T-helper 1 cell treated with Interleukin-12 subunit alpha and Interleukin-12 subunit beta and Interleukin-4 antibody, amounts not matched to agents 30 ng/mL and 1 ng/mL, for 36 hours (primary cell): ENCODE measurements at regions not wholly inside any gene's neighbourhood (a gene's known extent, or its start where the extent isn't known, plus 50 kb on each side); places are given as distances from the start of the nearest gene placed in this dataset.

Experiments used
- intact Hi-C: fragments of 100-400 bp; cut with micrococcal nuclease; formaldehyde crosslinking; loops from one replicate; pipeline ENCODE4 v1.15.1; 2024

DNA sequence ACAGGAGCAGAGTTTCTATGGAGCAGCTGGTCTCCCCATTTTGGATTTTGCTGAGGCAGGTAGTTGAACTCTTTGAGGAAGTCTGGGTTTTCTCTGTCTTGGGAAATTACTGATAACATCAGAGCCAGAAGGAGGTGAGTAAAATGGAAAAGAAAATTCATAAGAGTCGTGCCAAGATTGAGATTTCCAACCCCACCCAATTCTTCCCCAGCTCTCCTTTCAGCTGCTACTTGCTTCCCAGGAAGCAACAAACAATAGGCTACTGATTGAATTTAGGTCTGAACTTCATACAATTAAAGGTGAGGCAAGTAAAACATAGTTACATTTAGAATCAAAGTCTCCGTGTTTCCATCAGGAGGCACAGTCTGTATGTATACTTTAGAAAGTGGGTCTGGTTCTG, 54.6 kb upstream of the EOLA2 start:
- intact Hi-C loops: no loop called here

DNA sequence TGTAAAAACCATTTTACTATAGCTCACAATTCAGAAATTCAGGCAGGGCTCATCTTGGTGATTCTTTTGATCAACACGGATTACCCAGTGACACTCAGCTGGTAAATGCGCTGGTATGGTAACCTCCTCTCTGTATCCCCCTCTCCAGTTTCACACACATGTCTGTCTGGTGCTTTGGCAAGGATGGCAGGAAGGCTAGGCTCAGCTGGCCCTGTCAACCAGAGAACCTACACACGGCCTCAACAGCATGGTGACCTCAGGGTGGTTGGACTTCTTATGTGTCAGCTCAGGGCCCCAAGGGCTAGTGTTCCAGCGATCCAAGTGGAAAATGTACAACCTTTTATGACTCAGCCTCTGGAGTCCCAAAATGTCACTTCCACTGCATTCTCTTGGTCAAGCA, 55.7 kb upstream of the EOLA2 start:
- intact Hi-C loops: no loop called here

DNA sequence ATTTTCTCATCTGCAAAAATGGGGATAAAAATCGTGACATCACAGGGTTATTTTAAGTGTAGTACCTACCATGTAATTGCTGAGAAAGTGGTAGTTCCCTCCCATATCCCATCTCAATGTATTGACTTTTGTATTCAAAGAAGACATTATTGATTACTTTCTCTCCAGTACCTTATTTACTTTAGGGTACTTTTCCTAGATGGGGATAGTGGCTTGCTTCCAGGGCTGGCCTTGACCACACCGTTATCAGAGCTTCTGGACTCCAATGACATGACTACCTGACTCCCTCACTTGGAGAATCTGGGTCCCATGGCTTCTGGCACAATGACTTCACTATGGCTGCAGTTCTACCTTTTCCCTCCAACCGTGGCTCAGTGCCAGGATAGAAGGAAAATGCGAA, 58.2 kb upstream of the EOLA2 start:
- intact Hi-C loops: no loop called here

DNA sequence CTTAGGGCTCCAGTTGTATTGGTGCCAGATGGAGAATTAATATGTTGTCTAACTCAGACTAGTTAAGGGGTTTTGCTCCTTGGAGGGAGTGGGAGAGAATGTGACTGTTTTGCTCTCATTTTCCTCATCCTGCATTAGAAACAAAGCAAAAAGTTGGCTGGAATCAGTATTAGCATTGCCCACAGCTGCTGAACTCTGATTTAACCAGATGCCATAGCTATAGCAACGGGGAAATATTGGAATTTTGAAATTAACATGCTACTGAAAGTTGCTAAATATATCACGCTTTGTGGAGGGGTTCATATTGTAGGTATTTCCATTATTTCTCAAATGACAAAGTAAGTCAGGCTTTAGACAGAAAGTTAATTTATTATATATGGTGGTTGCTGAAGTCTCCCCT, 66.7 kb upstream of the EOLA2 start:
- intact Hi-C loops: no loop called here

DNA sequence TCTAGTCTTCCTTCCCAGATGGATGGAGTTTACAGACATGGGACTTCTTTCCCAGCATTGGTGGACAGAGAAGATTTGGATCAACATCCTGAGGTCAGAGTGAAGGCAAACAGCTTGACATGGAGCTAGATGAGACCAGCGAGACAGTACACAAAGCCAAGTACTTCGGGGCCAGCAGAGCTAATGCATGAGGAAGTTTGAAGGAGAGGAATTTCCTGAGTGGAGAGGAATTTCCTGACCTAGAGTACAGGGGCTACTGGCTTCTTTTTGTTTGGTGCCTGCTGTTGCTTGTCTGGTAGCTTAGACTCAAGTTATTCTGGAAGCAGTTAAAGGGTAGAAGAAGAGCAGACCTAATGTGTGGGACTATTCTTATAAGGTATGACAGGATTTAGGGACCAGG, 69.1 kb upstream of the EOLA2 start:
- intact Hi-C loops: no loop called here

DNA sequence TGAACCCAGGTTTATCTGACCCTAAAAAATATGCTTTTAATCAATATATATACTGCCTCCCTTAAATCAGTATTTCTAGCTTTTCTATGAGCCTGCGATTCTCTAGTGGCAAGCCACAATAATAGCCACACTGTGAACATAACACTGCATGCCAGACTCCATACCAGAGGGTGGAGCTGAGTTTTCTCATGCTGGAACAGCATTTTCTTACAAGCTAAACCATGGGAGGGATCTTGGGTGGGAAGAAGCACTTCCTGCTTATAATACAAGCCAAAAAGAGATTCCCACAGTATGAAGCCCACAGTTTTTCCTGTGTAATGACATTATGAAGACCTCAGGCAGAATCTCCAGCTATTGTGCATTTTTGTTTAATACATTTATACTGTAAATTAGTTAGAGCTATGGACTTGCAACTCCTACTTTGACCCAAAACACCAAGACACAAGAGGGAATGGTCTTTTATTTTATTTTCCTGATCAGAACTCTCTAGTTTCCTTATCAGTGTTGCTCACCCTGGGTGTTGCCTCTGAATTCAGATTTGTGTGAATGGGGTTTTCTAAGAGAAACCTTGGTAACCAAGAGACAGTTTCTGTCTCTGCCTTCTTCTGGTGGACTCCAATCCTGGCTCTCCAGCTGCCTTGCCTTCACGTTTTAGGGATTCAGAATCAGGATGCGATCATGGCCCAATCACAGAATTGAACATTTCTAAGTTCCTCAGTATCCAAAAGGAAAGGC, 74.5 kb upstream of the EOLA2 start:
- intact Hi-C loops: no loop called here

DNA sequence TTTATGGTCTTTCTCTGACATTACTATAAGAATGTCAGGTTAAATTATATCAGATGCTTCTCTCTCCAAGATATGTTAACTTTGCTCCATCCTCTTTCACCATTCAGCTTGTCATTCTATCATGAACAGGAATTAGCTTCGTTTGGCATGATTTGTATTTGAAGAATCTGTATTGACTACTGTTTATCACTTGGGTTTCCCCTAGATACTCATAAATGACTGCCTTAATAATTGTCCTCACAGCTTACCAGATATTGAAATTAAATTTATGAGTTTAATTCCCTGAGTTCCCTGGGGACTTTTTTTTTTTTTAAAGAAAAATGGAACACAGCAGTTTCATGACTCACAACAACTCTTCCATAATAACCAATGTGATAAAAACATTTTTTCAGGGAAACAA, 76.2 kb upstream of the EOLA2 start:
- intact Hi-C loops: no loop called here

DNA sequence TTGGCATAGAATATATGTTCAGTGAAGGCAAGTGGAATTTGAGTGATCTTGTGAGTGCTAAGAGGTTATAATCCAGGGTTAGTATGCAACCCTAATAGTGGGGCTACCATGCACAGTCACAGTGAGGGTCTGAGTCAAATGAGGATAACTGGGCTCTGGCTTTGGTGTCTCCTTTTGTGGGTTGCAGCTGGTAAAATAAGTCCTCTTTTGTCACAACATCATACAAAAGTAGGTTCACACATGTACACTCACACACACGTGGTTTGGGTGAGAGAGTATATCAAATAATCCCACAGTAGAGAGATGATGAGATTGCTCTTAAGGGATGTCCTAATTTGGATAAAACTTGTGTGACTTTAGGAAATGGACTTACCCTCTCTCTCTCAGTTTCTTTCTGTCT, 79.6 kb upstream of the EOLA2 start:
- intact Hi-C loops: no loop called here

DNA sequence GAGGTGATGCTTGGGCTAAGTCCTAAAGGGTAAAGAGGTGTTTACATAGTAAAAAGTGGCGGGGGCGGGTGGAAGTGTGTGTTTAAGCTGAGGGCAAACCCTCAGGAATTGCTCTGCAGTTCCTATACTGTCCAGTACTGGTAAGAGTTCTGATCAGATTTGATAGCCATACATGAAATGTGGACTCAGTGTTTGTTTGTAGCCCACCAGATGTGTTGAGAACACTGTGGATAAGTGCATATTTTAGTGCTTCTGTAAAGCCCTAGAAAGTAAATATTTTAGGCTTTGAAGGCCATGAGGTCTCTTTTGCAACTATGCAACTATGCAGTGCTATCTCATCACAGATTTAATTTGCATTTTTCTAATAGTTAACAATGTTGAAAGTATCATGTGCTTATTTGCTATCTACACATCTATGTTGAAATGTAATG, 80.7 kb upstream of the EOLA2 start:
- intact Hi-C loops: no loop called here

DNA sequence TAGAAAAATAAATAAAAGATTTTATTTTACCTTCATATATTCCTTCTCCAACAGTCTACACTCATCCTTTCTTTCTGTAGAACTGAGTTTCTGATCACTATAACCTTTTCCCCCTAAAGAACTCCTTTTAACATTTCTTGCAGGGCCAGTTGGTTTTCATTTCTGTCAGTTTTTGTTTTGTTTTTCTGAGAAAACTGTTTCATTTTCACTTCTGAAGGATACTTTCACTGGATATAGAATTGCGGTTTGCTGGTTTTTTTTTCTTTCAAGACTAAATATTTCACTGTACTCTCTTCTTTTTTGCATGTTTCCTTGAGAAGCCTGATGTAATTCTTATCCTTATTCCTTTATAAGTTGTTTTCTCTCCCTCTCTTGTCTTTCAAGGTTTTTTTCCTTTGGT, 90.4 kb upstream of the EOLA2 start:
- intact Hi-C loops: loop anchor here (2.0 kb wide), 1 partner anchor 336 kb away; no protein-coding TSS in a partner anchor

DNA sequence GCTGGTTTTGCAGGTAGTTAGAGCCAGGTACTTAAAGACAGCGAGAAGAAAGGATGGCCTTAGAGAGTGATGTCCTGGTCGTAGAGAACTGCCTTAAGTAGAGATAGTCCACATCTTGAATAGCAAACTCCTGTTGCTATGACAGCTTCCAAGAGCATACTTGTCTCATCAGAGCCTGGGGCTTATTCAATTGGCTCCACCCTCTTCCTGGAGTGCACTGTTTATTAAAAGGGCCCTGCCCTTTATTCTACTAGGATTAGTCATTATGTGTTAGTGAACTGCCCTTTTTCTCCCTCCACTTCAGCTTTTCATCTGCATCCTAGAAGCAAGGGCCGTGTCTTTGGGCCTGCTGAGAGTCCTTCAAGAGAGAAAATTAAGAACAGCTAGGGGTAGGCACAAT, 94.5 kb upstream of the EOLA2 start:
- intact Hi-C loops: no loop called here

DNA sequence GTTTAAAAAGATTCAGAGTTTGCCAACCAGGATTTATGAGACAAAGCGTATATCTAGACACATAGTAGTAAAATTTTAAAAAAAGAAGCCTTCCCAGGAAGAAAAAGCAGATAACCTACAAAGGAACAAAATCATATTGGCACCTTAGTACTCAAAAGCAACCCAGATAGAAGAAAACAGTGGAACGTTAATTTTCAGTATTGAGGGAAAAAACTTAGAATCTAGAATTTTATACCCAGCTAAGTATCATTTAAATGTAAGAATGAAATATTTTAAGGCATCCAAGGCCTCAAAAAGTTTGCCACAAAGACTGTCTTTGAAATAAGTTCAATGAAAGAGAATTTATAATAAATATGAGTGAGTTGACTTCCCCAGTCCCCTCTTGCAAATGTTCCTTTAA, 96.5 kb upstream of the EOLA2 start:
- intact Hi-C loops: no loop called here

DNA sequence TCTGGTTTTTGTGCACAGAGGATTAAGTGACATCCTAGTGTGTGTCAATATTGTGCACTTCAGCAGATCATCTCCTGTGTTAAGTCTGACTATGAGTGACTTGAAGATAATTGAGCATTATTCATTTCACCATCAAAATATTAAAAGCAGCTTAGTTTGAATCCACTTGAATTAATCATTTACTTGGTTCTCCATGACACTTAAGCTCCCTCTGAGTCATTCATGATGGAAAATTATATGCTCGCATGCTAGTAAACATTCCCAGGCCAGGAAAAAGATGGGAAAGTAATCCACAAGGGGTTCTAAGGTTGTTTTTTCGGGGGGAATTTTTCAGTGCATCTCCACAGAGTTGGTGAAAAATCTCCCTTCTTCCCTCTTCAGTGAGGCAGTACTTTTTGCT, 97.2 kb upstream of the EOLA2 start:
- intact Hi-C loops: no loop called here

DNA sequence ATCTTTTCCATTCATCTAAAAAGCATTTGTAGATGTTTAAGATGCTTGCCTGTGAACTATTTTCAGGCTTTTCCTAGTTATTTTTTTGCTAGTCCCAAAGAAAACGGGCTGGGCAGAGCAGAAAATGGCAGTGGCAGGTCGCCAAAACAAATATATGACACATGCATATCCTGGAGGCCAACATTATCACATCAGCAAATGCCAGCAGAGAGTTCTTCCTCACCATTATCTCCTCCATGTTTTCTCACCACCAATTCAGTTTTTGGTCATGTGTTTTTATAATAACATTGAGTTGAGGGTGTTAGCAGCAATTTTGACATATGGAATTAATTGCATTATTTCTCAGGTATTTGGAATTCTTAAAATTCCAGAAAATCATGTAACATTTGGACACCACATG, 97.9 kb upstream of the EOLA2 start:
- intact Hi-C loops: no loop called here

DNA sequence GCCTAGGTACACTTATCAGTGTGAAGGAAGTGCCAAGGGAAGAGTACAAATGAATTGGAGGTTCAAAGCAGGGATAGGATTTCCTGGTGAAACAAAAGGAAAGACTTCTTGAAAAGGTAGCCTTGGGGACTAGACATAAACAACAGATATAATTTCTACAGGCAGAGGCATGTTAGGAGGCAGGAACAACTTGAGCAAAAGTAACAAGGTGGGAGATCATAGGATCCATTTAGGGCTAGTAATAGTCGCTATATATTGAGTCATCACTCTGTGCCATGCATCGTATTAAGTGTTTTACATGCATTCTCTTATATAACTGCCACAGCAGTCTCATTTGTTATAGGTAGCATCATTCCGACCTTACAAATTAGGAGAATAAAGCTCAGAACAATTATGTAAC, 98.3 kb upstream of the EOLA2 start:
- intact Hi-C loops: no loop called here

DNA sequence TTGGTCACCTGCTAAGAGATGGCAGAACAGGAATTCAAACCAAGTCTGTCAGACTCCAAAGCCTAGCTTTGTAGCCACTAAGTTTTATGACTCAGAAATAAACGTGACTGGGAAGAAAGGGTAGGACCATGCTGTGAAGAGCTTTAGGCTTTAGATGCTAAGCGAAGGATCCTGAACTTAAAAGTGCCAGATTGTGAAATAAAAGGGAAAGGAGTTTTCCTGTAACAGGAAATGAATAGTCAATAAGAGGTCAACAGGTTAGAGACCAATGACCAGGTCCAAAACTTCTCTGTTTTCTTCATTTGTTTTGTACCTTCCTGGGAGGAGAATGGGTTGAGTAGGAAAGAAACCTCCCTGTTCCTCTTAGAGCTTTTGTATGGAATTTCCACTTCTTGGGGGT, 98.8 kb upstream of the EOLA2 start:
- intact Hi-C loops: no loop called here

DNA sequence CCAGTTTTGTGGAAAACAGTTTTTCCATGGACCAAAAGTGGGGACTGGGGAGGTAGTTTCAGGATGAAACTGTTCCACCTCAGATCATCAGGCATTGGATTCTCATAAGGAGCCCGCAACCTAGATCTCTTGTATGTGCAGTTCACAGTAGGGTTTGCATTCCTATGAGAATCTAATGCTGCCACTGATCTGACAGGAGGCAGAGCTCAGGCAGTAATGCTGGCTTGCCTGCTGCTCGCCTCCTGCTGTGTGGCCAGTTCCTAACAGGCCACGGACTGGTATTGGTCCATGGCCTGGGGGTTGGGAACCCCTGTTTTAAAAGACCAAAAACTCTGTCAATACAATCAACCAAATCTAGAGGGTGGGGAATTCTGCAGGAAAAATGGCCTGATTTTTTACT, 100.0 kb upstream of the EOLA2 start:
- intact Hi-C loops: no loop called here

DNA sequence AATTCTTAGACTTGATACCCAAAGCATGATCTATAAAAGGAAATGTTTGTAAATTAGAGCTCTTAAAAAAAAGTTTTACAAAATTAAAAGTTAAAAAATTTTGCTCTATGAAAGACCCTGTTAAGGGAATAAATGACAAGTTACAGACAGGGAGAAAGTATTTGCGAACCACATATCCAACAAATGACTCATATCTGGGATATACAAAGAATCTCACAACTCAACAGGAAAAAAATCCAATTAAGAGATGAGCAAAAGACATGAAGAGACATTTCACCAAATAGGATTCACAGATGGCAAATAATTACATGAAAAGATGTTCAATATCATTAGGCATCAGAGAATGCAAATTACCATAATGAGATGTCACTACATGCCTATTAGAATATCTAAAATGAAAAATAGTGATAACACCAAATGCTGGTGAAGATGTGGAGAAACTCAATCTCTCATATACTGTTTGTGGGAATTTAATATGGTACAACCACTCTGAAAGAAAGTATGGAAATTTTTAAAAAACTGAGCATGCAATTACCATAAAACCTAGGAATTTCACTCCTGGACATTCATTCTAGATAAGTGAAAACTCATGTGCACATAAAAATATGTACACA, 100.8 kb upstream of the EOLA2 start:
- intact Hi-C loops: no loop called here

DNA sequence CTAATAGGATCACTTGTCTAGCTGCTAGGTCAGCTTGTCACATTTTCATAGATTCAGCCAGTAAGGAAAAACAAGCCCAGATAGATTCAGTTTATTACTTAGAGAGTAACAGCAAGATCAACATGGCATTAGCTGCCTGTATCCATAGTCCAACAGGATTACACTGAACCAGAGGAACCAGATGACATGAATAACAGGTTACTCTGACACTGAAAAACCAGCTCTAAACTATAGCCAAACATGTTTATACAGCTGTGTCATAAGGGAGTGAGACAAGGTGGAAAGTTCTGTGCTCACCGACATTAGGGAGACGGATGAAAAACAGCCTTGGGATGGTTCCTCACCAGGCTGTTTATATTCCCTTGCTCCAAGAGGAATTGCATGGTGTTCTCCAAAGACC, 102.9 kb upstream of the EOLA2 start:
- intact Hi-C loops: no loop called here

DNA sequence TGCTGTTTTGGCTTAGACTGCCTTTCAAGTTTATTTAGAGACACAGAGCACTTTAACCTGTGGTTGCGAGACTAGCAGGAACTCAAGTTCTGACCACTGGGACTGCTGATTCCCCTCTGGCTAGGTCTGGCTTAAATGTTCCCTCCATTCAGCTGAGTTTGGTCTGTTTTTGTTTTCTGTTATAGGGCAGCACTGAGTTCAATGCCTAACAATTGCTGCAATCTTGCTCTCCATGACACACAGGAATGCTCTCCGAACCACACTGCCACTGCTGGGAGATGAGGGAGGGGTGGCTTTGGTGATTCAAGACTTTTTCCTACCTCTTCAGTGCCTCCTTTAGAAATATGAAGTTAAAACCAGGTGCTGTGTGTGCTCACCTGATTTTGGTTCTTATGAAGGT, 106.3 kb upstream of the EOLA2 start:
- intact Hi-C loops: no loop called here

DNA sequence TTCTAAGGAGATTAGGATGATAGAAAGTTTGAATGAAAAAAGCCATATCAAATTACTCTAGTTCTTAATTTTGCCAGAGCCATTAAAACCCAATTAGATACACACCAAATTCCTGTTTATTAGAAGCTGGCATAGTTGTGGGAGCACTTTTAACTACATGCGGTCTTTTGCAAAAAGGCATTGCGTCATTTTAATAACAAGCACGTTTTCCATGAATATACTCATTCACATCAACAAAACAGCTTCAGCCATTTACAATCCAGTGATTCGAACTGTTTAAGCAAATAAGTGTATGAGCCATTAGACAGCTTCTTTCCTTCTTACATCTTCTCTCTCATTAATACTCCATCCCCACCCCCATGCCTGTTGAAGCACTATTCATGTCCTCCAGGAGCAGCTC, 109.5 kb upstream of the EOLA2 start:
- intact Hi-C loops: no loop called here

DNA sequence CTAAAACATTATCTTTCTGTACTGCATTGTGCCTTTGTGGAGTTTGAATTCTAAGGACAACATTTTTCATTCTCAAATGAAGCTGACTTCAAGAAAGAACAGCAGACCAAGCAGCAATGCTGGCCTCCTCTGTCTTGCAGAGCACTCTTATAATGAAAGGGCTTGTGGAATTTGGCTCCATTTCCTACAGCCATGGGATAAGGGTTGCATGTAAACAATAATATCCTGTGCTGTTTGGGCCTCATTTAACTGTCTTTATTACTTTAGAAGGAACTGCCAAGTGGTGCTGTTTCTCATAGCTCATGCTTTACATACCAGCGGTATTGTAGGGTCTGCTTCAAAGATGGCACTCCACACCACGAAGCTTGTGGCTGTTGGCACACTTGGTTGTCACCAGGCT, 111.4 kb upstream of the EOLA2 start:
- intact Hi-C loops: loop anchor here (1.0 kb wide), 2 partner anchors 86 to 99 kb away; no protein-coding TSS in a partner anchor

DNA sequence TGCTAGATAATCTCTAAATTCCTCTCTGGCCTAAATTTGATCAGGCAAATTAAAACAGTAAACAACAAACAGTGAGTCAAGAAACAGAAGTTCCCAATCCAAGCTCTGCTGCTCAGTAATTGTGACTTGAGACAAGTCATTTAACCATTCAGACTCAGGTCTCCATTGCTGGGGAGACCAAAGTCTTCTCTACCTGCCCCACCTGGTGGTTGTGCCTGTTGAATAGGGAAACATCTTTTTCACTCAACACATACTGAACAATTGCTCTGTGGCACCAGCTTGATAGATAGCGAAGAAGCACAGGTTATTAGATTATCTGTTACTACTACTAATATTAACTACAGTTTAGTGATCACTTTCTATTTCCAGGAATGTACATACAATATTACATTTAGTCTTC, 112.1 kb upstream of the EOLA2 start:
- intact Hi-C loops: loop anchor here (1.0 kb wide), 2 partner anchors 87 to 100 kb away; no protein-coding TSS in a partner anchor
